ENCODE measurements at regions not wholly inside any gene's neighbourhood (a gene's known extent, or its start where the extent isn't known, plus 50 kb on each side); places are given as distances from the start of the nearest gene placed in this dataset.

- DNase-seq, result no peak
These were observed 61.3 kb upstream of the MYT1L start for GRCh38 chr2:2392332-2392731.

GRCh38 chr2:2389215-2389614 lies 58.1 kb upstream of the MYT1L start:
- DNase-seq, result no peak
